ENCODE measurements at regions not wholly inside any gene's neighbourhood (a gene's known extent, or its start where the extent isn't known, plus 50 kb on each side); places are given as distances from the start of the nearest gene placed in this dataset.

- POLR2A ChIA-PET (ENCODE audit: unreplicated experiment), result no interaction called here
- H3K4ac ChIP-seq (ENCODE audit: low read depth, low read length), result no peak overlapping the region
- peak overlapping the region; percentile 69 for H3K4me2 ChIP-seq (ENCODE audit: low read depth, low read length)
- no peak overlapping the region for H3K4me3 ChIP-seq (ENCODE audit: insufficient read depth, low read depth, low read length)
- no peak overlapping the region for H2AK9ac ChIP-seq (replicated peaks; ENCODE audit: low read depth, low read length, poor library complexity)
- H2AK5ac ChIP-seq (ENCODE audit: low read depth, low read length), result no peak overlapping the region
- H2BK5ac ChIP-seq (ENCODE audit: low read depth, low read length, poor library complexity, severe bottlenecking), result no peak overlapping the region
- no peak for DNase-seq
- no peaks in the 10 kb centered on the region for H3K36me3 ChIP-seq (ENCODE audit: control insufficient read depth, insufficient read depth, low read length)
- H3K4me1 ChIP-seq (ENCODE audit: control insufficient read depth, insufficient read depth, low read length), result peaks cover 3% of the 10 kb centered on the region; the same call in 1 of the 2 replicates
- dilution Hi-C loops (cut with HindIII; ENCODE audit: low sequenced_read_pairs, unreplicated experiment), result no loop called here
- H3K9me3 ChIP-seq (ENCODE audit: control insufficient read depth, insufficient read depth, low read length), result no peaks in the 10 kb centered on the region
- H3K79me1 ChIP-seq (ENCODE audit: low read depth in 1 of 2, low read length in 2 of 2), result no peaks in the 10 kb centered on the region
- TF ChIP-seq RAD21 (IDR thresholded peaks at IDR 0.05; ENCODE audit: low read length) (no peak), RFX5 (IDR thresholded peaks at IDR 0.05; ENCODE audit: low read depth, low read length) (no peak), CEBPB (IDR thresholded peaks at IDR 0.05; ENCODE audit: low read depth, low read length) (no peak), CHD1 (IDR thresholded peaks at IDR 0.05; ENCODE audit: low read depth, low read length) (no peak), CTCF (conservative IDR thresholded peaks at IDR 0.05; ENCODE audit: low read depth, low read length) (no peak), FOS (IDR thresholded peaks at IDR 0.05; ENCODE audit: low read depth, low read length) (no peak), POLR2A (IDR thresholded peaks at IDR 0.05; ENCODE audit: low read depth, low read length) (no peak), SMC3 (IDR thresholded peaks at IDR 0.05; ENCODE audit: low read depth, low read length) (no peak), USF2 (IDR thresholded peaks at IDR 0.05; ENCODE audit: low read depth, low read length) (no peak)
- 0 out of 2 replicates have a peak overlapping the region, but pooled peaks have one; percentile 16 for H3K23ac ChIP-seq (ENCODE audit: low read depth, low read length)
- no peak overlapping the region for H3K27ac ChIP-seq (ENCODE audit: insufficient read depth, low read length)
- 0 out of 2 replicates have a peak overlapping the region, but pooled peaks have one; percentile 15 for H3K14ac ChIP-seq (replicated peaks; ENCODE audit: low read depth, low read length)
- intact Hi-C loops (cut with micrococcal nuclease), result no loop called here
- CTCF ChIA-PET, result interaction anchor here (0.6 kb wide), 1 partner anchor 250 kb away, joined by 5 read pairs; no protein-coding TSS in a partner anchor
- no peak overlapping the region for H3K56ac ChIP-seq (ENCODE audit: extremely low read depth, insufficient read depth, low read length)
- in situ Hi-C loops (cut with MboI; ENCODE audit: low sequenced_read_pairs), result no loop called here
- BruUV-seq (replicated peaks), result no TSS peak
- H4K20me1 ChIP-seq (ENCODE audit: insufficient read depth, low read length), result no peaks in the 10 kb centered on the region
- H2BK20ac ChIP-seq (ENCODE audit: low read depth, low read length), result no peak overlapping the region
- peak overlapping the region; percentile 8 for H2AFZ ChIP-seq (replicated peaks; ENCODE audit: low read length, poor library complexity)
- H4K8ac ChIP-seq (ENCODE audit: low read depth in 2 of 2, low read length in 2 of 2), result no peak overlapping the region
- no peak overlapping the region for H3K9ac ChIP-seq (ENCODE audit: low read depth, low read length)
- peaks cover 30% of the 10 kb centered on the region for H3K27me3 ChIP-seq (ENCODE audit: control insufficient read depth, insufficient read depth, low read length)
- H2BK15ac ChIP-seq (ENCODE audit: low read depth, low read length), result no peak overlapping the region
- no peak overlapping the region; the same call in 1 of the 2 replicates for H3K18ac ChIP-seq (ENCODE audit: low read depth, low read length)
- H2BK120ac ChIP-seq (ENCODE audit: low read depth, low read length), result no peak overlapping the region
- H3K9me1 ChIP-seq (ENCODE audit: insufficient read depth, low read length), result no peaks in the 10 kb centered on the region
- no peak overlapping the region for H4K5ac ChIP-seq (ENCODE audit: low read depth, low read length)
- no peak overlapping the region for H4K91ac ChIP-seq (ENCODE audit: insufficient read depth, low read depth, low read length)
- 14% methylated on average over 4 of the region's 7 CpGs; no CpG with 5 or more reads in 1 of the 2 experiments for WGBS, 2 experiments (ENCODE audit: extremely low coverage in 2 of 2, insufficient read length in 1 of 2)
- peak; percentile 60 for ATAC-seq (ENCODE audit: low read depth)
Observed at GRCh38 chr6:45732731-45733130, 282.9 kb downstream of the CLIC5 start.
